ENCODE measurements at regions not wholly inside any gene's neighbourhood (a gene's known extent, or its start where the extent isn't known, plus 50 kb on each side); places are given as distances from the start of the nearest gene placed in this dataset.

DNA sequence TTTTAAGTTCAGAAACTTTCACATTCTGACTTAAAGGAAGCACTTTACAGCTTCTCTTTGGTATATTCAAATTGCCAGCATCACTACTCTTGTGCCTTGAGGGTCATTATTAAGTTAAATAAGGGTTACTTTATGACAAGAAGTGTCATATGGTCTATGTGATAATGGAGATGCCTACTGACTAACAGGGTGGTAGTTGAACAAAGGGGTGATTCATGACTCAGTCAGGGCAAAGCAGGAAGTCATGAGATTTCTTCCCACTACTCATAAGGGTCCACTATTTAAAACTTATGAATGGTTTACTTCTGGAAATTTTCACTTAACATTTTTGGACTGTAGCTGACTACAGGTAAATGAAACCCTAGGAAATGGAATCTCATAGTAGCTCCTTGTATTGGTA, 938.3 kb upstream of the PTPRD start:
- TF ChIP-seq EZH2phosphoT487 (IDR thresholded peaks at IDR 0.05; ENCODE audit: insufficient read depth, low read depth), result no peak
- no peak for TF ChIP-seq EZH2 (IDR thresholded peaks at IDR 0.05; ENCODE audit: insufficient read depth, poor library complexity, severe bottlenecking)

Data from GM23248 (cell line).